Adrenal gland (tissue), 5 donors: ENCODE measurements at regions not wholly inside any gene's neighbourhood (a gene's known extent, or its start where the extent isn't known, plus 50 kb on each side); places are given as distances from the start of the nearest gene placed in this dataset.

ENCODE experiments used
- POLR2A ChIP-seq, 2 donors: fragments of 450-650 bp; IDR thresholded peaks; one replicate each; pipeline ENCODE4 v1.6.1; 2017; ENCODE audit warnings: antibody characterized with exemption in 2 of 2, mild to moderate bottlenecking in 2 of 2, moderate library complexity in 1 of 2
- TF ChIP-seq, protein P1 (sequence below), 6 experiments: fragments of 450-650 bp in 4 of 6; fragments of 200-600 bp in 2 of 6; sonication (generic) in 1 of 6; IDR thresholded peaks; 1 replicate in 5 of 6; 2 replicates in 1 of 6; pipeline versions ENCODE4 v1.5.1 to v1.8.0; 2016 to 2021; ENCODE audit warnings: antibody characterized with exemption in 6 of 6, mild to moderate bottlenecking in 2 of 6, moderate library complexity in 1 of 6
- donor health status: DM: no; HTN: no; CAD: no.

DNA sequence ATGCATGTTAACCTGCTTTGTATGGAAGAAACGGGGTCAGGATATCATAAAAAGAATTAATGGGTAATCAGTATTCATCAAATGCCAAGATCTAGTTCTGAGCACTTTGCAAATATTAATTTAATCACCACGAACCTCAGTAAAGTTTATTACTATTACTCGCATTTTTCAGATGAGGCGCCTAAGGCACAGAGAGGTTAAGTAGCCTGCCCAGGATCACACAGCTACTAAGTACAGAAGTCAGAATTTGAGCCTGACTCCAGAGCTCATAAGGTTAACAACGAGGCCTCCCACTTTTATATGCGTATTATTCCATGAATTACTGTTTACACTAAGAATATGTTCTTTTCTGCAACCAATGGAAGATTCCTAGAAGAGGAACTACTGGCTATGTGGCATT, 109.6 kb upstream of the KLF13 start:
- TF ChIP-seq, protein P1, sequence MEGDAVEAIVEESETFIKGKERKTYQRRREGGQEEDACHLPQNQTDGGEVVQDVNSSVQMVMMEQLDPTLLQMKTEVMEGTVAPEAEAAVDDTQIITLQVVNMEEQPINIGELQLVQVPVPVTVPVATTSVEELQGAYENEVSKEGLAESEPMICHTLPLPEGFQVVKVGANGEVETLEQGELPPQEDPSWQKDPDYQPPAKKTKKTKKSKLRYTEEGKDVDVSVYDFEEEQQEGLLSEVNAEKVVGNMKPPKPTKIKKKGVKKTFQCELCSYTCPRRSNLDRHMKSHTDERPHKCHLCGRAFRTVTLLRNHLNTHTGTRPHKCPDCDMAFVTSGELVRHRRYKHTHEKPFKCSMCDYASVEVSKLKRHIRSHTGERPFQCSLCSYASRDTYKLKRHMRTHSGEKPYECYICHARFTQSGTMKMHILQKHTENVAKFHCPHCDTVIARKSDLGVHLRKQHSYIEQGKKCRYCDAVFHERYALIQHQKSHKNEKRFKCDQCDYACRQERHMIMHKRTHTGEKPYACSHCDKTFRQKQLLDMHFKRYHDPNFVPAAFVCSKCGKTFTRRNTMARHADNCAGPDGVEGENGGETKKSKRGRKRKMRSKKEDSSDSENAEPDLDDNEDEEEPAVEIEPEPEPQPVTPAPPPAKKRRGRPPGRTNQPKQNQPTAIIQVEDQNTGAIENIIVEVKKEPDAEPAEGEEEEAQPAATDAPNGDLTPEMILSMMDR (IDR thresholded peaks at IDR 0.05), result no peak
- no peak for TF ChIP-seq POLR2A (IDR thresholded peaks at IDR 0.05)
